ENCODE measurements at regions not wholly inside any gene's neighbourhood (a gene's known extent, or its start where the extent isn't known, plus 50 kb on each side); places are given as distances from the start of the nearest gene placed in this dataset.

DNA sequence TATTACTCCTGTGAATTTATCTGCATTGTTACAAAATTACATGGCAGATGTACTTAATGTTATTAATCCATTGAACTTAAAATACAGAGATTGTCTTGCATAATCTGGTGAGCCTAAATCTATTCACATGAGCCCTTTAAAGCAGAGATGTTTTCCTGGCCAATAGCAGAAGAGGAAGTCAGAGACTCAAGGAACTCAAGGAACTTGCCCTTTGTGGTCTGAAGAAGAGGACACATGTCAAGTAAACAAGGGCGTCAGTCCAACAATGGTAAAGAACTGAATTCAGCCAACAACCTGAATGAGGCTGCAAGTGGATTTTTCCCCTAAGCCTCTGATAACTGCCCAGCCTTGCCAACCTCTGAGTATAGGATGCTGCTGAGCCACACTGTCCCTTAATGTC lies 356.3 kb upstream of the PKDCC start:
- Histone ChIP-seq H3K27me3 (replicated peaks in 1 of 7) (no peaks in the 10 kb centered on the region), H3K9me3 (no peaks in the 10 kb centered on the region), H3K36me3 (no peaks in the 10 kb centered on the region), H3K27ac (no peak overlapping the region), H3K4me1 (no peaks in the 10 kb centered on the region), H3K4me3 (no peak overlapping the region)
- intact Hi-C loops (cut with DNase I; ENCODE audit: low total_unique reads) = no loop called here
- TF ChIP-seq, protein P1, sequence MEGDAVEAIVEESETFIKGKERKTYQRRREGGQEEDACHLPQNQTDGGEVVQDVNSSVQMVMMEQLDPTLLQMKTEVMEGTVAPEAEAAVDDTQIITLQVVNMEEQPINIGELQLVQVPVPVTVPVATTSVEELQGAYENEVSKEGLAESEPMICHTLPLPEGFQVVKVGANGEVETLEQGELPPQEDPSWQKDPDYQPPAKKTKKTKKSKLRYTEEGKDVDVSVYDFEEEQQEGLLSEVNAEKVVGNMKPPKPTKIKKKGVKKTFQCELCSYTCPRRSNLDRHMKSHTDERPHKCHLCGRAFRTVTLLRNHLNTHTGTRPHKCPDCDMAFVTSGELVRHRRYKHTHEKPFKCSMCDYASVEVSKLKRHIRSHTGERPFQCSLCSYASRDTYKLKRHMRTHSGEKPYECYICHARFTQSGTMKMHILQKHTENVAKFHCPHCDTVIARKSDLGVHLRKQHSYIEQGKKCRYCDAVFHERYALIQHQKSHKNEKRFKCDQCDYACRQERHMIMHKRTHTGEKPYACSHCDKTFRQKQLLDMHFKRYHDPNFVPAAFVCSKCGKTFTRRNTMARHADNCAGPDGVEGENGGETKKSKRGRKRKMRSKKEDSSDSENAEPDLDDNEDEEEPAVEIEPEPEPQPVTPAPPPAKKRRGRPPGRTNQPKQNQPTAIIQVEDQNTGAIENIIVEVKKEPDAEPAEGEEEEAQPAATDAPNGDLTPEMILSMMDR (IDR thresholded peaks at IDR 0.05 in 8 of 11, conservative IDR thresholded peaks at IDR 0.05 in 3 of 11) = no peak
- TF ChIP-seq POLR2A (IDR thresholded peaks at IDR 0.05) = no peak
- no peak for TF ChIP-seq POLR2AphosphoS5 (IDR thresholded peaks at IDR 0.05)
- DNase-seq = no peak
- 26 to 51% (median 38%) methylated on average over 1 of the region's 1 CpG for WGBS, 5 donors

DNA sequence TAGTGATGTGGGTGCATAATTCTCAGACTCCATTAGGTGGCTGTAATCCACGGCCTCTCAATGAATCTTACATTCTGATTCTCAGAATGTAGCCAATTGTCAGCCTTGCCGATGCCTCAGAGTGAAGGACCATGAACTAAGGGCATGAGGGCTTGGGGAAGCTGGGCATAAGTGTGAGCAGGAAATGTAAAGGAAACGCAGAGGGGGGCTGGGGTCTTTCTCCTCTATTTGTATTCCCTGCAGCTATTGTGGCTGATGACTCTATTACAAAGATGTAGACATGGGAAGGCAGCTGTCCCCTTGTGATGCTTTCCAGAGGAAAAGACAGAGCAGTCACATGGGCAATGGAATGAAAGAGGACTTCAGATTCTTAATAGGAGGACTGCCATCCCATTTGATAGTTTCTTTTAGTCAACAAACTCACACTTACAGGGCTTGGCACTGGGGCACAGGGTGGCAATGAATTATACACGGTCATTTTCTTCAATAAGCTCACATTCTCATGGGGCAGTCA lies 353.2 kb upstream of the PKDCC start:
- intact Hi-C loops (cut with DNase I; ENCODE audit: low total_unique reads) = no loop called here
- WGBS, 5 donors = 70 to 79% (median 76%) methylated on average over 4 of the region's 4 CpGs
- H3K4me1 ChIP-seq = peaks cover 0 to 6% (median 0%) of the 10 kb centered on the region in 6 donors
- peaks cover 0 to 8% (median 0%) of the 10 kb centered on the region in 7 donors for H3K27me3 ChIP-seq (replicated peaks in 1 of 7)
- H3K9me3 ChIP-seq = no peaks in the 10 kb centered on the region
- H3K4me3 ChIP-seq = no peak overlapping the region
- DNase-seq = no peak
- TF ChIP-seq POLR2AphosphoS5 (IDR thresholded peaks at IDR 0.05) = no peak
- TF ChIP-seq, protein P1 (IDR thresholded peaks at IDR 0.05 in 8 of 11, conservative IDR thresholded peaks at IDR 0.05 in 3 of 11) = no peak
- TF ChIP-seq POLR2A (IDR thresholded peaks at IDR 0.05) = no peak
- no peaks in the 10 kb centered on the region for H3K36me3 ChIP-seq
- H3K27ac ChIP-seq = no peak overlapping the region

DNA sequence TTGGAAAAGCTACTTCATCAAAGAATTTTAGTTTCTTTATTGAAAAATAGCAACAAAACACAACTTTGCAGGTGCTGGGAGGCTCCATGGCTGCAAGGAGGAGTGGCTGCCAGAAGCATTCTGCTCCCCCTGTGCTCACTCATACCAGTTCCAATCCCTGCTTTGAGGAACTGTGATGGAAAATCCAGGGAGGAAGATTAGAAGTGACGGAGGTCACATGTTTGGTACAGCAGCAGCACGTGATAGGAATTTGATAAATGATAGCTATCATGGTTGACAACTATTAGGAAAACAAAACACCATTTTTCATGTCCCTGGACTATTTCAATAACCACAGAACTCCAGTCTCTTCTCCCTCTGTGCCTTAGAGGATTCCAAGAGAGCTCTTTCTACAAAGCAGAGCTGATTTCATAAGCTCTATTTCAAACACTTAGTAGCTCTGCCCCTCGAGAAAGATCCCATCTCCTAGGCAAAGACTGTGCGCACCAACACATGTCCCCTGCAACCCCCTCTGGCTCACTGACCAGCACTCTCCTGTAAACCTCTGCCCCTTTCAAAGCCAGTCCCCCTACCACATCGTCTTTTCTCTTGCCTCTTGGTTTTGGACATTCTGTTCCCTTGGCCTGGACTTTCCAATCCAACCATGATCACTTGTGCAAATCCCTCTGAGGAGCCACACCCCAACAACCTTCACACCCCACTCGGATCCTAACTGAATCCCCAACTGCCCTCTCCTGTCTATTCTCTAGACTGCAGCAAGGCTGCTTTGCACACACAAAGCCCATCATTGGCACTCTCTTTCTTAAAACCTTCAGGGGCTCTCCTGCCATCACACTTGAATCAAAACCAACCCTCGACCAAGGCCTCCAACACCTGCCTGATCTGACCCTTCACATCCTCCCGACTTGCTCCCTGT lies 352.4 kb upstream of the PKDCC start:
- peaks cover 0 to 8% (median 0%) of the 10 kb centered on the region in 7 donors for H3K27me3 ChIP-seq (replicated peaks in 1 of 7)
- H3K9me3 ChIP-seq = no peaks in the 10 kb centered on the region
- 73 to 78% (median 76%) methylated on average over 8 of the region's 8 CpGs for WGBS, 5 donors
- TF ChIP-seq POLR2AphosphoS5 (IDR thresholded peaks at IDR 0.05) (no peak), POLR2A (IDR thresholded peaks at IDR 0.05) (no peak)
- TF ChIP-seq, protein P1 (IDR thresholded peaks at IDR 0.05 in 8 of 11, conservative IDR thresholded peaks at IDR 0.05 in 3 of 11) = no peak
- H3K4me3 ChIP-seq = no peak overlapping the region
- no peak overlapping the region for H3K27ac ChIP-seq
- peaks cover 0 to 6% (median 0%) of the 10 kb centered on the region in 6 donors for H3K4me1 ChIP-seq
- no peak for DNase-seq
- no peaks in the 10 kb centered on the region for H3K36me3 ChIP-seq
- intact Hi-C loops (cut with DNase I; ENCODE audit: low total_unique reads) = no loop called here

DNA sequence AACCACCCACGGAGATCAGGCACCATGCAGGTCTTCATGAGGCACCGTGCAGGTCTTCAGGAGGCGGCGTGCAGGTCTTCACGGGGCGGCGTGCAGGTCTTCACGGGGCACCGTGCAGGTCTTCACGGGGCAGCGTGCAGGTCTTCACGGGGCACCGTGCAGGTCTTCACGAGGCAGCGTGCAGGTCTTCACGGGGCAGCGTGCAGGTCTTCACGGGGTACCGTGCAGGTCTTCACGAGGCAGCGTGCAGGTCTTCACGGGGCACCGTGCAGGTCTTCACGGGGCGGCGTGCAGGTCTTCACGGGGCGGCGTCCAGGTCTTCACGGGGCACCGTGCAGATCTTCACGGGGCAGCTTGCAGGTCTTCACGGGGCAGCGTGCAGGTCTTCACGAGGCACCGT lies 350.4 kb upstream of the PKDCC start:
- intact Hi-C loops (cut with DNase I; ENCODE audit: low total_unique reads) = no loop called here
- TF ChIP-seq, protein P1 (IDR thresholded peaks at IDR 0.05 in 8 of 11, conservative IDR thresholded peaks at IDR 0.05 in 3 of 11) = no peak
- TF ChIP-seq POLR2A (IDR thresholded peaks at IDR 0.05) (no peak), POLR2AphosphoS5 (IDR thresholded peaks at IDR 0.05) (no peak)
- Histone ChIP-seq H3K27me3 (replicated peaks in 1 of 7) (peaks cover 0 to 8% (median 0%) of the 10 kb centered on the region in 7 donors), H3K27ac (no peak overlapping the region), H3K4me3 (no peak overlapping the region), H3K36me3 (no peaks in the 10 kb centered on the region), H3K9me3 (no peaks in the 10 kb centered on the region), H3K4me1 (peaks cover 0 to 6% (median 0%) of the 10 kb centered on the region in 6 donors)
- no peak for DNase-seq
- WGBS, 5 donors = 91 to 99% (median 95%) methylated on average over 34 to 36 of the region's 36 CpGs
